Thoracic aorta (tissue), 2 donors: ENCODE measurements at regions not wholly inside any gene's neighbourhood (a gene's known extent, or its start where the extent isn't known, plus 50 kb on each side); places are given as distances from the start of the nearest gene placed in this dataset.

Source experiments
- ATAC-seq: fragments of 150-250 bp; one replicate; pipeline ENCODE4 v1.8.0; 2017; ENCODE audit warnings: low read depth; ENCODE audit not compliant: insufficient number of reproducible peaks, low FRiP score
- DNase-seq: peaks from one replicate; pipeline ENCODE4 v3.0.0-alpha.2; 2020; ENCODE audit warnings: low spot score
- H3K27ac ChIP-seq, 2 donors: fragments of 200-600 bp; sonication (generic); 1 replicate in 1 of 2; 2 replicates in 1 of 2; pipeline ENCODE4 v1.5.1; 2016; ENCODE audit warnings: mild to moderate bottlenecking in 2 of 2, moderate library complexity in 2 of 2
- H3K27me3 ChIP-seq: fragments of 200-600 bp; sonication (generic); replicated peaks from 2 replicates; pipeline ENCODE4 v1.6.0; 2016; ENCODE audit warnings: mild to moderate bottlenecking; ENCODE audit not compliant: insufficient read depth
- H3K36me3 ChIP-seq: fragments of 200-600 bp; sonication (generic); one replicate; pipeline ENCODE4 v1.5.1; 2016
- H3K4me1 ChIP-seq, 2 donors: fragments of 200-600 bp; sonication (generic); 1 replicate in 1 of 2; 2 replicates in 1 of 2; pipeline versions ENCODE4 v1.5.1 to v1.6.0; 2016; ENCODE audit warnings: low read depth in 2 of 2, mild to moderate bottlenecking in 1 of 2; ENCODE audit not compliant: control insufficient read depth in 1 of 2
- H3K4me3 ChIP-seq: fragments of 200-600 bp; sonication (generic); 2 replicates; pipeline ENCODE4 v1.5.1; 2016; ENCODE audit warnings: mild to moderate bottlenecking
- H3K9me3 ChIP-seq: fragments of 200-600 bp; sonication (generic); 2 replicates; pipeline ENCODE4 v1.5.1; 2016
- CTCF ChIP-seq: fragments of 200-600 bp; sonication (generic); IDR thresholded peaks from one replicate; pipeline ENCODE4 v1.5.1; 2019; ENCODE audit warnings: antibody characterized with exemption

- no peak for ATAC-seq
- Histone ChIP-seq H3K4me3 (no peak overlapping the region), H3K4me1 (peaks cover 0 to 4% of the 10 kb centered on the region in 2 donors), H3K27me3 (no peaks in the 10 kb centered on the region), H3K27ac (no peak overlapping the region), H3K9me3 (no peaks in the 10 kb centered on the region), H3K36me3 (no peaks in the 10 kb centered on the region)
- TF ChIP-seq CTCF: no peak
- DNase-seq: no peak
Observed at GRCh38 chr6:19551611-19552010, 285.6 kb upstream of the ID4 start.

DNA sequence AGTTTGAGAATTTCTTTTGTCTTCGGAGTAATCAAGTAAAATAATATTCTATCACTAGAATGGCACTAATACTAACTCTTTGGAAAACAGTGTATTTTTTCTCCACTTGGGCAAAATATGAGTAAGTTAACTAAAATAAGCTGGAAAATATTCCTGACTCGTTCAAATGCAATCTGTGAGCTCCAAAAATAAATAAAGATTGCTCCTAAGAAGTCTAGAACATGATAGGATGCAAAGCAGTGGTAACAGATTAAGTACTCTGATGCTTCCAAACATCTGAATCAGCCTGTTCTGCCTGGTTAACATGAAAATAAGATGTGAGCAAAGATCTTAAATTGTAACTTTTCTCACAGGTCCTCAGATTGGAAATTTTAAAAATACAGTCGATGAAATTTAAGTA lies 285.1 kb upstream of the ID4 start:
- no peak overlapping the region for H3K27ac ChIP-seq
- H3K4me1 ChIP-seq: peaks cover 0 to 4% of the 10 kb centered on the region in 2 donors
- no peak overlapping the region for H3K4me3 ChIP-seq
- no peaks in the 10 kb centered on the region for H3K9me3 ChIP-seq
- no peak for TF ChIP-seq CTCF
- H3K27me3 ChIP-seq: no peaks in the 10 kb centered on the region
- H3K36me3 ChIP-seq: no peaks in the 10 kb centered on the region
- DNase-seq (no peak), ATAC-seq (no peak)

DNA sequence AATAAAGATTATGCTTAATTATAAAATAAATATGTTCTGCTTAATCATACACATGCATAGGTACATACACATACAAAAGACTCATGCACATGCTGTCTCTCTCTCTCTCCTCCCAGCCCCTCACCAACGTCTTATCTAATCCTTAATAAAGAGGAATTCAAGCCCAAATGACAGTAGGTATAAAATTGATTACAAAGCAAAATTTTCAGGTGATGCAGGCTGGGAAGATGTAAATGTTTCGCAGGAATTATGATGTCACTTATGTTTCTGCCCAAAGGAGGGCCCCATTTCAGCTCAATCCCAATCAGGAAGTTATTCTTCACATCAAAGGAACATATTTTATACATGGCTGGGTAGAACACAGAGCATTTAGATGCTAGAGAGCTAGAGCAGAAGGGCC lies 284.6 kb upstream of the ID4 start:
- no peak overlapping the region for H3K4me3 ChIP-seq
- no peaks in the 10 kb centered on the region for H3K36me3 ChIP-seq
- no peak overlapping the region for H3K27ac ChIP-seq
- ATAC-seq (no peak), DNase-seq (no peak)
- no peak for TF ChIP-seq CTCF
- H3K9me3 ChIP-seq: no peaks in the 10 kb centered on the region
- H3K27me3 ChIP-seq: no peaks in the 10 kb centered on the region
- peaks cover 0 to 4% of the 10 kb centered on the region in 2 donors for H3K4me1 ChIP-seq

DNA sequence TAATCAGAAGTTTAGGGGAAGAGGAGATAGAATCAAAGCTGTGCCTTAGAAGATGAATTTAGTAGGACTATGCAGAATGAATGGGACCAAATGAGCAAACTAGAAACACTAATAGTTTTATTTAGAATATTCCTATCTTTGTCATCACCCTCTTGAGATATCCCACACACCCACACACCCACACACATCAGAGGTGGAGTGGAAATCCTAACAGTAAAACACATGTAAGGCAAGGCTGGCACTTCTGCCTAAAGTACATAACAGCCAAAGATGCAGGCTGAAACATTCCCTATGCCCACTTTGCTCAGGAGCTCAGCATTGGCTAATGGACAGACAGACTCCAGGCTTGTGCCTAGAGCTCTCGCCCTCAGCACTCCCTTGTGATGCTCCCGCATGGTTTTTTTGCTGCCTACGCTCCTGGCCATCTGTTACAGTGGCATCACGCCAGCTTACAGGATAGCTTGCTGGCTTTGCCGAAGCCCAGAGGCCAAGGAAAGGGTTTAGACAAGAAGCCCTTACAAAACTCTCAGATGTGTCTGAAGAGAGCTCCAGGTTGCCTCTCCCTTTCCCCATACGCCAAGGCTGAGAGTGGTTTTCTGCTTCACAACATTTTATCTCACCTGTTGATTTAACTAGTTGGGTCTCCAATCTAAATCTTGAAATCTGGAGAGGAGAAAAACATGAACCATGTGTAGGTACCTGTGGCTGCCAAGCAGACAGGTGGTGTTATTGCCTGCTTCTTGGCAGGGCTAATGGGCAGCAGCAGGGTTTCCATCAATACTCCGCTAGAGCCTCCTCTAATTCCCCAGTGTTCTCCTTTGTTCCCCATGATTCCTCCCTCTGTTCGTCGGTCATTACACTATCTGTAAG lies 282.6 kb upstream of the ID4 start:
- Histone ChIP-seq H3K36me3 (no peaks in the 10 kb centered on the region), H3K4me1 (peaks cover 0 to 4% of the 10 kb centered on the region in 2 donors), H3K4me3 (no peak overlapping the region), H3K9me3 (no peaks in the 10 kb centered on the region), H3K27me3 (no peaks in the 10 kb centered on the region), H3K27ac (no peak overlapping the region)
- DNase-seq (no peak), ATAC-seq (no peak)
- no peak for TF ChIP-seq CTCF

DNA sequence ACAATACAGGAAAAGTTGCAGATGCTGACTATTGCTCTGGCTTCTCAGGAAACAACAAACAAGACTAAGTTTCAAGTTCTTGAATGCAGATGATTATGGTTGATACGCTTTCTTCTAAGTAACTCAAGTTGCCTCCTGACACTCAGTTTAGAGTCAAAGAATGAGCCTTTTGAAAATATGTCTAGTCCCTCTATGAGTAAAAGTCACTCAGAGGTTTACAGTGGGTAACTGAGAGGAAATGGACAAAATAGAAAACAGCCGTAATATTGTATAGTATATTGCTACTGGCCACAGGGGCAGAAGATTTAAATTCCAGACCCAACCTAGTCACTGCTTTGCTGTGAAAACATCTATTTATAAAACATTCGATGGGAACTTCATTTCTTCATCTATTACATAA lies 280.0 kb upstream of the ID4 start:
- DNase-seq (no peak), ATAC-seq (no peak)
- no peaks in the 10 kb centered on the region for H3K4me1 ChIP-seq
- TF ChIP-seq CTCF: no peak
- no peaks in the 10 kb centered on the region for H3K9me3 ChIP-seq
- H3K27me3 ChIP-seq: no peaks in the 10 kb centered on the region
- H3K27ac ChIP-seq: no peak overlapping the region
- no peak overlapping the region for H3K4me3 ChIP-seq
- H3K36me3 ChIP-seq: no peaks in the 10 kb centered on the region
